H1 (cell line): ENCODE measurements at regions not wholly inside any gene's neighbourhood (a gene's known extent, or its start where the extent isn't known, plus 50 kb on each side); places are given as distances from the start of the nearest gene placed in this dataset.
A peak's percentile ranks its signal among the peaks of the same experiment; 100 is the strongest.

ENCODE experiments used
- CTCF ChIA-PET: fragments of 300-600 bp; sonication (Branson Sonifier 250); formaldehyde crosslinking; loops from one replicate; lab custom pipeline; 2021; ENCODE audit not compliant: partially characterized antibody; lab: Charles Lee
- POLR2A ChIA-PET: fragments of 300-600 bp; sonication (Branson Sonifier 250); formaldehyde crosslinking; loops from one replicate; lab custom pipeline; 2021; ENCODE audit warnings: inconsistent platforms; ENCODE audit not compliant: partially characterized antibody; lab: Charles Lee
- DNase-seq, 2 experiments: peaks; one replicate each; pipeline versions ENCODE4 v3.0.0 to v3.0.0-alpha.2; 2010 to 2022; ENCODE audit warnings: low spot score in 2 of 2, low read depth in 1 of 2, mixed read lengths in 1 of 2
- FAIRE-seq: peaks from 2 replicates; lab custom pipeline; 2011; peaks lifted over from hg19 to GRCh38; lab: Jason Lieb, UNC
- H2AFZ ChIP-seq: 2 replicates; pipeline ENCODE4 v1.8.1; 2012; ENCODE audit warnings: low read length, inconsistent platforms
- H2AK5ac ChIP-seq: 2 replicates; pipeline ENCODE4 v1.6.1; 2013; ENCODE audit warnings: low read depth, low read length
- H2BK120ac ChIP-seq: replicated peaks from 2 replicates; pipeline ENCODE3; 2013; ENCODE audit warnings: low read depth, low read length, inconsistent platforms
- H2BK12ac ChIP-seq: 2 replicates; pipeline ENCODE4 v1.6.1; 2013; ENCODE audit warnings: low read depth, low read length
- H2BK15ac ChIP-seq: 2 replicates; pipeline ENCODE4 v1.6.1; 2013; ENCODE audit warnings: low read length
- H2BK20ac ChIP-seq: 2 replicates; pipeline ENCODE4 v1.6.1; 2013; ENCODE audit warnings: low read length
- H2BK5ac ChIP-seq: 2 replicates; pipeline ENCODE4 v1.6.1; 2013; ENCODE audit warnings: low read depth, low read length
- H3K14ac ChIP-seq: 2 replicates; pipeline ENCODE4 v1.6.1; 2013; ENCODE audit warnings: inconsistent platforms; ENCODE audit not compliant: insufficient read length
- H3K18ac ChIP-seq: 2 replicates; pipeline ENCODE4 v1.6.1; 2013; ENCODE audit warnings: low read length; ENCODE audit errors: extremely low read depth
- H3K23ac ChIP-seq: 2 replicates; pipeline ENCODE4 v1.6.1; 2013; ENCODE audit warnings: inconsistent platforms; ENCODE audit not compliant: insufficient read length
- H3K23me2 ChIP-seq: 2 replicates; pipeline ENCODE4 v1.6.1; 2013; ENCODE audit warnings: low read depth, low read length
- H3K27ac ChIP-seq: 2 replicates; pipeline ENCODE4 v1.6.1; 2011; ENCODE audit warnings: low read depth, low read length, inconsistent platforms
- H3K27me3 ChIP-seq, 4 experiments: replicated peaks in 1 of 4; 1 replicate in 1 of 4; 2 replicates in 3 of 4; pipeline versions ENCODE4 v1.6.1 to v1.8.1; 2011 to 2013; ENCODE audit warnings: low read length in 3 of 4, mild to moderate bottlenecking in 3 of 4, inconsistent platforms in 2 of 4, mixed read lengths in 2 of 4, moderate library complexity in 1 of 4; ENCODE audit not compliant: control insufficient read depth in 3 of 4, insufficient read depth in 3 of 4; ENCODE audit errors: extremely low read depth in 1 of 4
- H3K36me3 ChIP-seq, 4 experiments: 2 replicates each; pipeline versions ENCODE4 v1.6.1 to v1.8.1; 2011 to 2013; ENCODE audit warnings: mild to moderate bottlenecking in 4 of 4, low read length in 3 of 4, moderate library complexity in 2 of 4, control low read depth in 1 of 4, inconsistent platforms in 1 of 4; ENCODE audit not compliant: insufficient read depth in 4 of 4, control insufficient read depth in 2 of 4
- H3K4ac ChIP-seq: replicated peaks from 2 replicates; pipeline ENCODE3; 2013; ENCODE audit warnings: low read length, low read depth, mixed read lengths, inconsistent platforms; ENCODE audit not compliant: insufficient read length
- H3K4me1 ChIP-seq, 4 experiments: replicated peaks in 1 of 4; 1 replicate in 1 of 4; 2 replicates in 3 of 4; pipeline versions ENCODE4 v1.6.1 to v1.8.1; 2011 to 2013; ENCODE audit warnings: low read length in 3 of 4, inconsistent platforms in 2 of 4, mixed read lengths in 1 of 4; ENCODE audit not compliant: insufficient read depth in 4 of 4, control insufficient read depth in 3 of 4
- H3K4me2 ChIP-seq, 2 experiments: 2 replicates each; pipeline versions ENCODE4 v1.6.1 to v1.8.1; 2011 to 2013; ENCODE audit warnings: low read depth in 2 of 2, low read length in 2 of 2, control low read depth in 1 of 2, inconsistent platforms in 1 of 2, mild to moderate bottlenecking in 1 of 2; ENCODE audit not compliant: insufficient read depth in 1 of 2
- H3K4me3 ChIP-seq, 4 experiments: fragments of 200-600, 300-600 bp in 1 of 4; sonication (generic), shearing (Covaris generic), sonication (Bioruptor Twin) in 1 of 4; 2 replicates each; pipeline versions ENCODE4 v1.5.1 to v1.8.1; 2011 to 2016; ENCODE audit warnings: low read length in 4 of 4, low read depth in 3 of 4, control low read depth in 2 of 4, inconsistent platforms in 2 of 4, mild to moderate bottlenecking in 2 of 4, mixed read lengths in 1 of 4, moderate library complexity in 1 of 4; ENCODE audit not compliant: insufficient read depth in 2 of 4; ENCODE audit errors: extremely low read depth in 1 of 4
- H3K56ac ChIP-seq: replicated peaks from 2 replicates; pipeline ENCODE3; 2013; ENCODE audit warnings: low read depth, mild to moderate bottlenecking, mixed read lengths, low read length, inconsistent platforms; ENCODE audit not compliant: insufficient read length
- H3K79me1 ChIP-seq: 2 replicates; pipeline ENCODE4 v1.6.1; 2013; ENCODE audit warnings: low read depth, low read length, control low read depth
- H3K79me2 ChIP-seq, 2 experiments: 2 replicates each; pipeline versions ENCODE4 v1.6.1 to v1.8.1; 2012 to 2013; ENCODE audit warnings: low read length in 2 of 2, mild to moderate bottlenecking in 2 of 2, inconsistent platforms in 1 of 2; ENCODE audit not compliant: insufficient read depth in 2 of 2, control insufficient read depth in 1 of 2
- H3K9ac ChIP-seq, 4 experiments: replicated peaks in 1 of 4; 1 replicate in 1 of 4; 2 replicates in 3 of 4; pipeline versions ENCODE4 v1.6.1 to v1.8.1; 2011 to 2013; ENCODE audit warnings: low read depth in 3 of 4, low read length in 3 of 4, control low read depth in 2 of 4, mild to moderate bottlenecking in 2 of 4, moderate library complexity in 2 of 4, inconsistent platforms in 1 of 4; ENCODE audit errors: extremely low read depth in 1 of 4
- H3K9me3 ChIP-seq, 2 experiments: 2 replicates each; pipeline versions ENCODE4 v1.6.1 to v1.8.1; 2012 to 2013; ENCODE audit warnings: mild to moderate bottlenecking in 2 of 2, moderate library complexity in 2 of 2, control low read depth in 1 of 2, inconsistent platforms in 1 of 2, low read depth in 1 of 2, low read length in 1 of 2, mixed read lengths in 1 of 2; ENCODE audit not compliant: insufficient read depth in 2 of 2
- H4K20me1 ChIP-seq, 2 experiments: replicated peaks in 1 of 2; 2 replicates each; pipeline versions ENCODE3 to v1.8.1; 2011 to 2013; ENCODE audit warnings: inconsistent platforms in 2 of 2, low read length in 2 of 2, mild to moderate bottlenecking in 1 of 2; ENCODE audit not compliant: insufficient read depth in 2 of 2, control insufficient read depth in 1 of 2
- H4K5ac ChIP-seq: 2 replicates; pipeline ENCODE4 v1.6.1; 2013; ENCODE audit warnings: low read length, low read depth, mixed read lengths, inconsistent platforms; ENCODE audit not compliant: insufficient read length
- H4K8ac ChIP-seq: 2 replicates; pipeline ENCODE4 v1.8.0; 2013; ENCODE audit warnings: mild to moderate bottlenecking, moderate library complexity, low read length, inconsistent platforms; ENCODE audit not compliant: insufficient read depth; ENCODE audit errors: extremely low read depth
- H4K91ac ChIP-seq: replicated peaks from 2 replicates; pipeline ENCODE3; 2013; ENCODE audit warnings: low read length, mixed read lengths, inconsistent platforms; ENCODE audit not compliant: insufficient read length
- CTBP2 ChIP-seq: IDR thresholded peaks from 2 replicates; pipeline ENCODE4 v1.7.0; 2011; ENCODE audit warnings: borderline replicate concordance, mild to moderate bottlenecking, moderate library complexity, mixed read lengths, low read length; ENCODE audit not compliant: insufficient read depth, insufficient read length
- KDM5A ChIP-seq: fragments of 200-600 bp; IDR thresholded peaks from 2 replicates; pipeline ENCODE4 v1.7.1; 2012; ENCODE audit warnings: mild to moderate bottlenecking, low read length, inconsistent platforms, mixed read lengths
- POLR2AphosphoS5 ChIP-seq: IDR thresholded peaks from 2 replicates; pipeline ENCODE4 v1.6.1; 2011; ENCODE audit warnings: low read depth, low read length
- RXRA ChIP-seq: IDR thresholded peaks from 2 replicates; pipeline ENCODE4 v1.6.1; 2011; ENCODE audit warnings: low read depth, mild to moderate bottlenecking, low read length, moderate library complexity; ENCODE audit not compliant: insufficient read depth
- SP4 ChIP-seq: IDR thresholded peaks from 2 replicates; pipeline ENCODE4 v1.6.1; 2012; ENCODE audit warnings: low read length, inconsistent platforms
- TBP ChIP-seq: IDR thresholded peaks from 2 replicates; pipeline ENCODE4 v1.6.1; 2011; ENCODE audit warnings: low read depth, low read length, improper control_type of control experiment
- YY1 ChIP-seq: IDR thresholded peaks from 2 replicates; pipeline ENCODE4 v1.6.1; 2011; ENCODE audit warnings: low read depth, mild to moderate bottlenecking, low read length
- WGBS, 2 experiments: shearing (Covaris generic) in 1 of 2; methylation state at CpG; one replicate each; pipeline versions ENCODE4 v1.1.6 to v1.1.7; 2013 to 2015; ENCODE audit warnings: low lambda C conversion rate in 2 of 2, mixed read lengths in 2 of 2, inconsistent platforms in 1 of 2, low coverage in 1 of 2, missing lambda C conversion rate in 1 of 2; ENCODE audit not compliant: insufficient replicate concordance in 2 of 2, insufficient coverage in 1 of 2, insufficient read length in 1 of 2; ENCODE audit errors: extremely low coverage in 1 of 2, missing lambda C conversion rate in 1 of 2; 5-methylcytosine and 5-hydroxymethylcytosine counted together
- TF ChIP-seq, protein P1 (sequence below): IDR thresholded peaks from 2 replicates; pipeline ENCODE4 v1.6.1; 2012; ENCODE audit warnings: inconsistent platforms

DNA sequence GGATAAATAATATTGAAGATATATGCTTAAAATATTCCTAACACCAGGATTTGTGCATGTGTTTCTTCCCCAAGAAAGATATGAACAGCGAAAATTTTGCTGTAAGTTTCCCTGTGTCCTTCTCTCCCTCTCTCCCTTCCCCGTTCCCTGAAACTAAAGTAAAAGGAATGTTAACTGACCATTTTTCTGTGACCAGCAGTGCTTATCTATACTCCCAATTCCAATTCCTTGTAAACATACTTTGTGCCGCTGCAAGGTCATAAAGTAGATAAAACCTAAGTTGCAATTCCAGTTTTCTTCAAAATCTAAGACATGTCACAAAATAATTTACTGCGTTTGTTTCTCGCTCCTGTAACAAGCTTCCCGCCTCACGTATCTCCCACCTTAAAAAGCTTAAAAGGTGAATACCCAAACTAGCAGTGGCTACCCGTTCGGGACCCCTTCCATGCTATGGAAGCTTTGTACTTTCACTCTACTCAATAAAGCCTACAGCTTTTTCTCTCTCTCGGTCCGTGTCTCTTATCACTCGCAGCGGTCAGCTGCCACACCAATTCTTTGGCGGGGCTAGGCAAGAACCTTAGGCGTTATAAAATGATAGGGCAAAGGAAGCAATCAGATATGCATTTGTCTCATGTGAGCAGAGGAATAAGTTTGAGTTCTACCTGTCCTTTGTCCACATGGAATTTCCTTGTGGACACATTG lies 1798.0 kb downstream of the EFNA5 start:
- Histone ChIP-seq H3K27ac (no peak overlapping the region), H2BK120ac (no peak overlapping the region), H3K79me1 (no peaks in the 10 kb centered on the region), H3K14ac (no peak overlapping the region), H2AFZ (peak overlapping the region; percentile 70; the same call in 1 of the 2 replicates), H2BK5ac (no peak overlapping the region), H3K23ac (no peak overlapping the region), H2BK12ac (no peak overlapping the region), H3K36me3 (no peaks in the 10 kb centered on the region), H3K9me3 (no peaks in the 10 kb centered on the region), H4K5ac (no peak overlapping the region), H3K4me3 (no peak overlapping the region), H3K27me3 (no peaks in the 10 kb centered on the region), H3K23me2 (no peaks in the 10 kb centered on the region), H2BK20ac (no peak overlapping the region), H3K4me1 (no peaks in the 10 kb centered on the region)
- POLR2A ChIA-PET: no interaction called here
- WGBS, 2 experiments: 93% methylated on average over 15 of the region's 15 CpGs; no CpG with 5 or more reads in 1 of the 2 experiments
- TF ChIP-seq KDM5A (no peak), CTBP2 (no peak), POLR2AphosphoS5 (no peak), SP4 (no peak), TBP (no peak), YY1 (no peak), RXRA (no peak)
- TF ChIP-seq, protein P1, sequence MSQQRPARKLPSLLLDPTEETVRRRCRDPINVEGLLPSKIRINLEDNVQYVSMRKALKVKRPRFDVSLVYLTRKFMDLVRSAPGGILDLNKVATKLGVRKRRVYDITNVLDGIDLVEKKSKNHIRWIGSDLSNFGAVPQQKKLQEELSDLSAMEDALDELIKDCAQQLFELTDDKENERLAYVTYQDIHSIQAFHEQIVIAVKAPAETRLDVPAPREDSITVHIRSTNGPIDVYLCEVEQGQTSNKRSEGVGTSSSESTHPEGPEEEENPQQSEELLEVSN: no peak
- TF ChIP-seq, all 59 proteins: peak for 0
- FAIRE-seq (no peak), DNase-seq (no peak)
- H2BK15ac ChIP-seq: no peak overlapping the region
- H3K9ac ChIP-seq: no peak overlapping the region
- H4K8ac ChIP-seq: no peak overlapping the region
- no peak overlapping the region for H3K56ac ChIP-seq
- H4K91ac ChIP-seq: no peak overlapping the region
- no peaks in the 10 kb centered on the region for H4K20me1 ChIP-seq
- no peak overlapping the region for H3K18ac ChIP-seq
- H3K4ac ChIP-seq: no peak overlapping the region
- H3K79me2 ChIP-seq: no peaks in the 10 kb centered on the region
- H3K4me2 ChIP-seq: no peak overlapping the region
- CTCF ChIA-PET: interaction anchor here (1.4 kb wide), 1 partner anchor 24 kb away, joined by 3 read pairs; no protein-coding TSS in a partner anchor
- no peak overlapping the region for H2AK5ac ChIP-seq
